Astrocyte of the cerebellum (primary cell): ENCODE measurements at regions not wholly inside any gene's neighbourhood (a gene's known extent, or its start where the extent isn't known, plus 50 kb on each side); places are given as distances from the start of the nearest gene placed in this dataset.

Experiments used
- DNase-seq: peaks from one replicate; pipeline ENCODE4 v3.0.0-alpha.2; 2011; ENCODE audit warnings: low read depth
- H3K4me3 ChIP-seq: 2 replicates; pipeline ENCODE4 v1.5.1; 2011; ENCODE audit warnings: mild to moderate bottlenecking, low read depth, low read length, moderate library complexity
- CTCF ChIP-seq: IDR thresholded peaks from 2 replicates; pipeline ENCODE4 v1.5.1; 2012; ENCODE audit warnings: low read length, low read depth, moderate library complexity, mild to moderate bottlenecking; ENCODE audit errors: missing control alignments
- in situ Hi-C: cut with HindIII; loops from 2 replicates; pipeline ENCODE4 v1.10.0; 2017; ENCODE audit warnings: low sequenced_read_pairs

DNA sequence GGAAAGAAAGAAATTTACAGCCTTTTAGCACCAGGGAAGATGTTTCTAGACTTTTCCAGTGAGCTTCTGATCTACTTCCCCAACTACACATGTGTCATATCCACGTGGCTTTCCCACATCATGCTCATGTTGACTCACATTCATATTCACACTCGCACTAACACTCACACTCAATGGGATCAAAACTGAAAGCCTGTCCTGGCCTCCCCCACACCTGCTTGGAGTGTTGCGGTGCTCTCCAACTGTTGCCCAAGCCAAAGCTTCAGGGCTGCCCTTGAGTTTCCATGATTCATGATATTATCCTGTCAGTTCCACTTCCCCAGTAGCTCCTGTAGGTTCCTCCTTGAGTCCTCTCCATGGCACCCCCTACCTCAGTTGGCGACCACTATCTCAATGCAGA is 444.4 kb downstream of the GATA3 start:
- in situ Hi-C loops: no loop called here
- DNase-seq: no peak
- no peak overlapping the region for H3K4me3 ChIP-seq
- no peak for TF ChIP-seq CTCF

DNA sequence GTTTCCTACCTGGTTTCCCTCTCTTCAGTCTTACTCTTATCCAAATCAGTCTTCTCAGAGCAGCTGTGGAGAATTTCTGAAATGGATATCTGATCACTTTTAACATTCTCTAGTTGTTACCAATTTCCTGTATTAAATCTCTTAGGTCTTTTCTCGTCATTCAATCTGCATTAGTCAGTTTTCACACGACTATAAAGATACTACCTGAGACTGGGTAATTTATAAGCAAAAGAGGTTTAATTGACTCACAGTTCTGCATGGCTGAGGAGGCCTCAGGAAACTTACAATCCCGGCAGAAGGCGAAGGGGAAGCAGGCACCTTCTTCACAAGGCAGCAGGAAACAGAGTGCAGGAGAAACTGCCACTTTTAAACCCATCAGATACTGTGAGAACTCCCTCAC is 444.8 kb downstream of the GATA3 start:
- in situ Hi-C loops: no loop called here
- no peak for DNase-seq
- no peak for TF ChIP-seq CTCF
- no peak overlapping the region for H3K4me3 ChIP-seq

- in situ Hi-C loops: no loop called here
- no peak overlapping the region for H3K4me3 ChIP-seq
- DNase-seq: no peak
- TF ChIP-seq CTCF: no peak
Measured at GRCh38 chr10:8499752-8500390, 445.4 kb downstream of the GATA3 start.

DNA sequence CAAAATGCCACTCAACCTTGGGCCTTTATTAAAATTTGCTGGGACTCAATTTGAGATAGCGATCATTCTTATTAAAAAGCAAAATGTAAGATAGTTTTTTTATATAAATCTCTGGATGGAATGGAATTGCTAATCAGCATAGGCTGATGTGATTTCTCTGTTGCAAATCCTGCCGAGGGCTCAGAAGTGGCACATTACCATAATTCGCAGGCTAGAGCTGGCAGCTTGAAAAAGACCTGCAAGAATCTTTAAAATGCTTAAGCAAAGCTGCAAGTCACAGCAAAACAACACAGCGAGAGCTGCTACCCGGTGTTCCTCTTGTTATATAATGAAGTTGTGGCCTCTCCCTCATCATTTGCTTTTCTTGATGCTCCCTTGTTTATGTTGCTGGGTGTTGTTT is 448.1 kb downstream of the GATA3 start:
- no peak overlapping the region for H3K4me3 ChIP-seq
- in situ Hi-C loops: no loop called here
- no peak for DNase-seq
- no peak for TF ChIP-seq CTCF

GRCh38 chr10:8504499-8504898 is 450.0 kb downstream of the GATA3 start:
- in situ Hi-C loops: no loop called here
- H3K4me3 ChIP-seq: no peak overlapping the region
- DNase-seq: no peak
- no peak for TF ChIP-seq CTCF

GRCh38 chr10:8507156-8507555 is 452.7 kb downstream of the GATA3 start:
- no peak overlapping the region for H3K4me3 ChIP-seq
- no peak for DNase-seq
- in situ Hi-C loops: no loop called here
- no peak for TF ChIP-seq CTCF

GRCh38 chr10:8508882-8509281 is 454.4 kb downstream of the GATA3 start:
- in situ Hi-C loops: no loop called here
- no peak for TF ChIP-seq CTCF
- DNase-seq: no peak
- H3K4me3 ChIP-seq: no peak overlapping the region
